ENCODE measurements at regions not wholly inside any gene's neighbourhood (a gene's known extent, or its start where the extent isn't known, plus 50 kb on each side); places are given as distances from the start of the nearest gene placed in this dataset.

DNA sequence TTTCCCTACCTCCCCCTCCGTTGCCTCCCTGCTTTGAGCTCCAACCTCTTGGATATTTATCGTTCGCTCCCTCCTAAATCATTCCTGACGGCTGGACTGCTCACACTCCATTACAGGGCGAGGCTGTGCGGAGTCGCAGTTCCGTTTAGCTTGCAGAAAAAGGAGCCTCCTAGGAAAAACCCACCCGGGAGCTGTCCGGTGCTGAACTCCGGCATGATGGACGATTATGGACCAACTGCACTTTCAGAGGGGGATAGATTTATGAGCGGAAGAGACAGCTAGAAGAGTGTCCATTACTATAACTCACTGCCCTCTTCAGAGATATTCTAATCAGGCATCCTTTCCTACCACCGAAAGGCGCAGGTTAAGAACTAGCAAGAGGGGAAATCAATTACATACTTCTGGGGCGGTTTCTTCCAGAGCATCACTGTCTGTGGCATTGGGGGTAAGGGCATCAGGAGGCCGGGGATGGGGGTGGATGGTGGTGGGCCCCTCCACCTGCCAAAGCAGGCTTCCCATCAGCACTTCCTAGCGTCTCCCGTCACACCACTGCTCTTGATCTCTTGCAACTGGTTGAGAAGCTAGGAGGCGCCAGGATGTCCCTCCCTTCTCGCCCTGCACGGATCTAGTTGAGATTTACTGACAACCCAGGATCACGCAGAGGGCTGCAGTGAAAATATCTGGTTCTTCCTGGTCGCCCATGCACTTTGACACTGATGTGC is 251.2 kb downstream of the ENGASE start:
- peak; percentile 14 for DNase-seq
- H3K9me2 ChIP-seq (ENCODE audit: insufficient read depth): no peaks in the 10 kb centered on the region
- no peaks in the 10 kb centered on the region for H4K20me1 ChIP-seq (ENCODE audit: insufficient read depth)
- no peak overlapping the region for H2AFZ ChIP-seq
- 19 to 20% methylated on average over 24 of the region's 24 CpGs for WGBS, 2 experiments (ENCODE audit: low coverage in 1 of 2, low lambda C conversion rate in 2 of 2, missing lambda C conversion rate in 2 of 2)
- H3K4me3 ChIP-seq: no peak overlapping the region
- H3K9ac ChIP-seq: no peak overlapping the region
- H3K27me3 ChIP-seq (replicated peaks; ENCODE audit: insufficient read depth): no peaks in the 10 kb centered on the region
- no peak for TF ChIP-seq EZH2phosphoT487 (IDR thresholded peaks at IDR 0.05; ENCODE audit: insufficient read depth, low read depth)
- TF ChIP-seq EZH2 (IDR thresholded peaks at IDR 0.05; ENCODE audit: insufficient read depth, poor library complexity, severe bottlenecking): no peak
- H3K79me2 ChIP-seq (ENCODE audit: insufficient read depth): no peaks in the 10 kb centered on the region
- no peak overlapping the region for H3K4me2 ChIP-seq (ENCODE audit: unreplicated experiment)
- no peaks in the 10 kb centered on the region for H3F3A ChIP-seq (ENCODE audit: insufficient read depth)
- no peaks in the 10 kb centered on the region for H3K4me1 ChIP-seq (ENCODE audit: insufficient read depth)
- in situ Hi-C loops (cut with MboI): no loop called here
- H3K9me3 ChIP-seq (ENCODE audit: low read depth): no peaks in the 10 kb centered on the region
- no peaks in the 10 kb centered on the region for H3K36me3 ChIP-seq (ENCODE audit: low read depth)
- no peak overlapping the region for H3K27ac ChIP-seq

DNA sequence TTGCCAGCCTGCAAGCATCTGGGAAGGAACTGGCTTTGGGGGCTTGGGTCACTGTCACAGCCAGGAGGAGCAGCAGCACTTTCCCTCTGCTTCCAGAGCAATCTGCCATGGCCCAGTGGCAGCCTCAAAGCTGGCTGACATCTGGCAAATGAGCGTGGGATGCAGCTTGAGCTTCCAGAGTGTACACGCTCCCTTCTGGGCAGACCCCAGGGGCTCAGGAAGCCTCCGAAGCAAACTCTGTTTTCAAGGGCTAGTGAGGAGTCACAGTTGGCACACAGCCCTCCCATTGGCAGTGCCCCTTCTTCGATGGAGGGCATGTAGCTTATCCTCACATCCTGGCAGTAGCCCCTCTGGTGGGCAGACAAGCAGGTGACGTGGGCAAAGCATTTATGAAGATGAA is 249.6 kb downstream of the ENGASE start:
- Histone ChIP-seq H4K20me1 (ENCODE audit: insufficient read depth) (no peaks in the 10 kb centered on the region), H3K4me2 (ENCODE audit: unreplicated experiment) (no peak overlapping the region), H3K9ac (no peak overlapping the region), H3K4me1 (ENCODE audit: insufficient read depth) (no peaks in the 10 kb centered on the region), H3K27me3 (replicated peaks; ENCODE audit: insufficient read depth) (no peaks in the 10 kb centered on the region), H3K36me3 (ENCODE audit: low read depth) (no peaks in the 10 kb centered on the region), H3K79me2 (ENCODE audit: insufficient read depth) (no peaks in the 10 kb centered on the region), H2AFZ (no peak overlapping the region), H3K9me3 (ENCODE audit: low read depth) (no peaks in the 10 kb centered on the region), H3K27ac (no peak overlapping the region), H3F3A (ENCODE audit: insufficient read depth) (no peaks in the 10 kb centered on the region), H3K9me2 (ENCODE audit: insufficient read depth) (no peaks in the 10 kb centered on the region), H3K4me3 (no peak overlapping the region)
- DNase-seq: no peak
- WGBS, 2 experiments (ENCODE audit: low coverage in 1 of 2, low lambda C conversion rate in 2 of 2, missing lambda C conversion rate in 2 of 2): 5 to 14% methylated on average over 5 of the region's 5 CpGs
- TF ChIP-seq EZH2 (IDR thresholded peaks at IDR 0.05; ENCODE audit: insufficient read depth, poor library complexity, severe bottlenecking) (no peak), EZH2phosphoT487 (IDR thresholded peaks at IDR 0.05; ENCODE audit: insufficient read depth, low read depth) (no peak)
- in situ Hi-C loops (cut with MboI): no loop called here

DNA sequence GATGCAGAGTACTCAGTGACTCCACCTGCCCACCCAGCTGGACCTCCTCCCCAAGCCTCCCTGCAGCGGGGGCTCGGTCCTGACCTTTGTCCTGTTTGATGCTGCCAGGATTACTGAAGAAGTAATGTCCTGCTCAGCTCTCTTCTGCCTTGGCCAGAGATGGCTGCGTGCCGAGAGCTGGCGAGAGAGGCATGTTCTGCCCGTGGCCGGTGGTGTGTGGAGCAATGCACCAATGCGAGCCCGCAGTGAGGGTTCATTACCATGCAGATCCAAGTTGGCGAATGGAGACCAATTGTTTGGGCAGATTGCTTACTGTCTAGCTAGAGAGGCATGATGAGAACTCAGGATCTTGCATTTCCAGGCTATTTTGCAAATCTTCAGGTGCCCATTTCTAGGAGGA is 248.9 kb downstream of the ENGASE start:
- DNase-seq: no peak
- Histone ChIP-seq H3K9me2 (ENCODE audit: insufficient read depth) (no peaks in the 10 kb centered on the region), H3K9ac (no peak overlapping the region), H2AFZ (no peak overlapping the region), H3K36me3 (ENCODE audit: low read depth) (no peaks in the 10 kb centered on the region), H3F3A (ENCODE audit: insufficient read depth) (no peaks in the 10 kb centered on the region), H4K20me1 (ENCODE audit: insufficient read depth) (no peaks in the 10 kb centered on the region), H3K27ac (no peak overlapping the region), H3K79me2 (ENCODE audit: insufficient read depth) (no peaks in the 10 kb centered on the region), H3K4me1 (ENCODE audit: insufficient read depth) (no peaks in the 10 kb centered on the region), H3K4me2 (ENCODE audit: unreplicated experiment) (no peak overlapping the region), H3K9me3 (ENCODE audit: low read depth) (no peaks in the 10 kb centered on the region), H3K27me3 (replicated peaks; ENCODE audit: insufficient read depth) (no peaks in the 10 kb centered on the region), H3K4me3 (no peak overlapping the region)
- TF ChIP-seq EZH2phosphoT487 (IDR thresholded peaks at IDR 0.05; ENCODE audit: insufficient read depth, low read depth) (no peak), EZH2 (IDR thresholded peaks at IDR 0.05; ENCODE audit: insufficient read depth, poor library complexity, severe bottlenecking) (no peak)
- WGBS, 2 experiments (ENCODE audit: low coverage in 1 of 2, low lambda C conversion rate in 2 of 2, missing lambda C conversion rate in 2 of 2): 45 to 47% methylated on average over 10 of the region's 10 CpGs
- in situ Hi-C loops (cut with MboI): no loop called here

DNA sequence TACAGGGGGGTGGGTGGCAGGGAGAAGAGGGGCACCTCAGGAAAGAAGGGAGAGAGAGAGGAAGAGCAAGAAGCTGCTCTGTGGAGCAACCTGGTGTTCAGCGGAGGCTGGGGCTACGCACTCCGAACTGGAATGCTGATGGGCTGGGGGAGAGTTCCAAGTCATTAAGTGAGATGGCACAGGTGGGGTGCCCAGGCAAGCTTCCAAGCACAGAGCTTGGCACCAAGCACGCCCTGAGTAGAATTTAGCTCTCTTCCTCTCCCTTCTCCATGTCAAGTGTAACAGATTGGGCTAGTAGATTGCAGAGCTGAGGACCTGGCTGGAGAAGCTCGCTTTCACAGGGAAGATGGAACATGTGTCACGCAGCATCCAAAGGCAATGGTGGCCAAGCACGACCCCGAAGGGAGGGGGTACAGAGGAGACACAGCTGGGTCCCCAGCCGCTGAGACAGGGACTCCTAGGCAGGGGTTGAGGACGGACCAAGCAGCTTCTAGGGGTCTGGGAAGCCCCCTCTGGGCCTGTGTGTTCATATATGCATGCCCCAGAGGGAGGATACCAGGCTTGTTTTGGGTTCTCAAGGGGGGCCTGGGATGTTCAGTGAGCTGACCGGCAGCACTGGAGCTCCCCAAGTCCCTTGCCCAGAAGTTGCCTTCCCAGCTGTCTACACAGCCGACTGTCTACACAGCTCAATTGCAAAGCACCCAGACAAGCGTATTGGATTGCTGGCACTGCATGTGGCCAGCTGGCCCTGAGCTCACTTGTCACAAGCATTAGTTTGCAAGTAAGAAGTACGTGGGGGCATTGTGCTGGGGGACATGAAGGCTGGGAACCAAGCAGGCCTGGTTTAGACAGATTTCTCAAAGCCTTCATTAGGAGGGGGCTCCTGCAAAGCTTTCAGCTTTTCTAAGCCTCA is 247.8 kb downstream of the ENGASE start:
- Histone ChIP-seq H3K27me3 (replicated peaks; ENCODE audit: insufficient read depth) (0 out of 2 replicates have a peak, but pooled peaks cover 9% of the 10 kb centered on the region), H2AFZ (no peak overlapping the region), H3K4me3 (no peak overlapping the region), H3K9me2 (ENCODE audit: insufficient read depth) (no peaks in the 10 kb centered on the region), H3K27ac (no peak overlapping the region), H3K9ac (no peak overlapping the region), H3F3A (ENCODE audit: insufficient read depth) (no peaks in the 10 kb centered on the region), H4K20me1 (ENCODE audit: insufficient read depth) (no peaks in the 10 kb centered on the region), H3K36me3 (ENCODE audit: low read depth) (no peaks in the 10 kb centered on the region), H3K4me2 (ENCODE audit: unreplicated experiment) (no peak overlapping the region), H3K4me1 (ENCODE audit: insufficient read depth) (no peaks in the 10 kb centered on the region), H3K9me3 (ENCODE audit: low read depth) (no peaks in the 10 kb centered on the region), H3K79me2 (ENCODE audit: insufficient read depth) (no peaks in the 10 kb centered on the region)
- WGBS, 2 experiments (ENCODE audit: low coverage in 1 of 2, low lambda C conversion rate in 2 of 2, missing lambda C conversion rate in 2 of 2): 29 to 38% methylated on average over 14 of the region's 14 CpGs
- no peak for TF ChIP-seq EZH2phosphoT487 (IDR thresholded peaks at IDR 0.05; ENCODE audit: insufficient read depth, low read depth)
- no peak for TF ChIP-seq EZH2 (IDR thresholded peaks at IDR 0.05; ENCODE audit: insufficient read depth, poor library complexity, severe bottlenecking)
- no peak for DNase-seq
- in situ Hi-C loops (cut with MboI): no loop called here

All from GM23248 (cell line).